GM12878 (cell line): ENCODE measurements at regions not wholly inside any gene's neighbourhood (a gene's known extent, or its start where the extent isn't known, plus 50 kb on each side); places are given as distances from the start of the nearest gene placed in this dataset.

Experiments
- EP300 ChIP-seq, 2 experiments: fragments of 150-350 bp in 1 of 2; IDR thresholded peaks; 2 replicates each; pipeline ENCODE4 v1.6.1; 2011 to 2012; ENCODE audit warnings: low read depth in 2 of 2, low read length in 2 of 2, borderline replicate concordance in 1 of 2, improper control_type of control experiment in 1 of 2, inconsistent platforms in 1 of 2; ENCODE audit not compliant: control insufficient read depth in 1 of 2
- ETV6 ChIP-seq, 2 experiments: fragments of 450-650 bp in 1 of 2; IDR thresholded peaks in 1 of 2; conservative IDR thresholded peaks in 1 of 2; 2 replicates each; pipeline ENCODE4 v1.6.1; 2014; ENCODE audit warnings: antibody characterized with exemption in 1 of 2, borderline replicate concordance in 1 of 2, low read depth in 1 of 2, mild to moderate bottlenecking in 1 of 2, moderate library complexity in 1 of 2
- EZH2 ChIP-seq: IDR thresholded peaks from 2 replicates; pipeline ENCODE4 v1.6.1; 2012; ENCODE audit warnings: low read depth, mild to moderate bottlenecking, control low read depth, inconsistent platforms, low read length, borderline replicate concordance; ENCODE audit not compliant: control insufficient read depth
- GABPA ChIP-seq: IDR thresholded peaks from 2 replicates; pipeline ENCODE4 v1.6.1; 2014; ENCODE audit warnings: antibody characterized with exemption, low read depth, mild to moderate bottlenecking, inconsistent platforms
- NFIC ChIP-seq: IDR thresholded peaks from 2 replicates; pipeline ENCODE4 v1.6.1; 2012; ENCODE audit warnings: low read depth, mild to moderate bottlenecking, inconsistent platforms, low read length, moderate library complexity
- RB1 ChIP-seq: fragments of 450-650 bp; formaldehyde crosslinking; IDR thresholded peaks from 2 replicates; pipeline ENCODE4 v1.6.1; 2017; ENCODE audit warnings: mild to moderate bottlenecking, borderline replicate concordance
- RCOR1 ChIP-seq: conservative IDR thresholded peaks from 2 replicates; pipeline ENCODE4 v1.6.1; 2012; ENCODE audit warnings: low read depth, low read length, improper control_type of control experiment
- SMC3 ChIP-seq: IDR thresholded peaks from 2 replicates; pipeline ENCODE4 v1.6.1; 2011; ENCODE audit warnings: low read length, improper control_type of control experiment, borderline replicate concordance
- TF ChIP-seq, protein P1 (sequence below), 3 experiments: IDR thresholded peaks in 2 of 3; conservative IDR thresholded peaks in 1 of 3; 2 replicates each; pipeline ENCODE4 v1.5.1; 2011; ENCODE audit warnings: low read depth in 3 of 3, low read length in 3 of 3, mild to moderate bottlenecking in 3 of 3, control low read depth in 2 of 3, moderate library complexity in 2 of 3, inconsistent platforms in 1 of 3, mixed read lengths in 1 of 3; ENCODE audit not compliant: control insufficient read depth in 2 of 3, insufficient read depth in 1 of 3; ENCODE audit errors: extremely low read depth in 1 of 3
- TF ChIP-seq, protein P2 (sequence below): fragments of 450-650 bp; IDR thresholded peaks from 2 replicates; pipeline ENCODE4 v1.6.1; 2017; ENCODE audit warnings: mild to moderate bottlenecking
- TF ChIP-seq, protein P3 (sequence below): IDR thresholded peaks from 2 replicates; pipeline ENCODE4 v1.6.1; 2012; ENCODE audit warnings: low read depth, low read length, improper control_type of control experiment
- TF ChIP-seq, protein P4 (sequence below): fragments of 450-650 bp; IDR thresholded peaks from 2 replicates; pipeline ENCODE4 v1.6.1; 2016; ENCODE audit warnings: mild to moderate bottlenecking
- TF ChIP-seq, protein P5 (sequence below): fragments of 450-650 bp; IDR thresholded peaks from 2 replicates; pipeline ENCODE4 v1.6.1; 2017; ENCODE audit warnings: mild to moderate bottlenecking, moderate library complexity

DNA sequence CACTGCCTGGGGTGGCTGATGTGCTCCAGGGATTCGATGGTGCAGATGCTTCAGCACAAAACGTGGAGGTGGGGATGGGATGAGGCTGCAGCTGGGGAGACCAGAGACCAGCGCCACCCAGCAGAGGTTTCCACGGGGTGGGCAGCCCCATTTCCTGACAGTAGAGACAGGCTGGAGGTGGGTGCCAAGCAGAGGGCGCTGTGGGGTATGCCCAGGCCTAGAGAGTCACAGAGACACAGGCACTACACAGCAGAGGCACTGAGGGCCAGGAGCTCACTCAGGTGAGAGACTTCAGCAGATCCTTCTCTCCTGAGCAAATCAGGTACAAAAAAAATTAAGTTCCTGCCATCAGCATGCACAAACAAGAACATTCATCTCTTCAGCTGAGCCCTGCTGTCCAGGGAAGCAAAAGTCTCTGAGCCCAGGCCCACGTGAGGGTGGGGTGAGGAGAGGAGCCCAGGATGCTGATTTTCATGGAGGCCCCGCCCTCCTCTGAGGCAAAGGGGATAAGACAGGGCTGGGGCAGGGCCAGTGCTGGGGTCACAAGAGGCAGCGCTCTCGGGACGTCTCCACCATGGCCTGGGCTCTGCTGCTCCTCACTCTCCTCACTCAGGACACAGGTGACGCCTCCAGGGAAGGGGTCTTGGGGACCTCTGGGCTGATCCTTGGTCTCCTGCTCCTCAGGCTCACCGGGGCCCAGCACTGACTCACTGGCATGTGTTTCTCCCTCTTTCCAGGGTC is 53.1 kb downstream of the GGTLC2 start:
- TF ChIP-seq RCOR1 (no peak), ETV6 (conservative IDR thresholded peaks at IDR 0.05 in 1 of 2, IDR thresholded peaks at IDR 0.05 in 1 of 2; ENCODE audit: borderline replicate concordance in 1 of 2, low read depth in 1 of 2) (no peak), EP300 (IDR thresholded peaks at IDR 0.05; ENCODE audit: borderline replicate concordance in 1 of 2, control insufficient read depth in 1 of 2, low read depth in 2 of 2, low read length in 2 of 2) (no peak), SMC3 (no peak), NFIC (no peak), RB1 (no peak), GABPA (no peak), EZH2 (no peak)
- TF ChIP-seq, protein P1, sequence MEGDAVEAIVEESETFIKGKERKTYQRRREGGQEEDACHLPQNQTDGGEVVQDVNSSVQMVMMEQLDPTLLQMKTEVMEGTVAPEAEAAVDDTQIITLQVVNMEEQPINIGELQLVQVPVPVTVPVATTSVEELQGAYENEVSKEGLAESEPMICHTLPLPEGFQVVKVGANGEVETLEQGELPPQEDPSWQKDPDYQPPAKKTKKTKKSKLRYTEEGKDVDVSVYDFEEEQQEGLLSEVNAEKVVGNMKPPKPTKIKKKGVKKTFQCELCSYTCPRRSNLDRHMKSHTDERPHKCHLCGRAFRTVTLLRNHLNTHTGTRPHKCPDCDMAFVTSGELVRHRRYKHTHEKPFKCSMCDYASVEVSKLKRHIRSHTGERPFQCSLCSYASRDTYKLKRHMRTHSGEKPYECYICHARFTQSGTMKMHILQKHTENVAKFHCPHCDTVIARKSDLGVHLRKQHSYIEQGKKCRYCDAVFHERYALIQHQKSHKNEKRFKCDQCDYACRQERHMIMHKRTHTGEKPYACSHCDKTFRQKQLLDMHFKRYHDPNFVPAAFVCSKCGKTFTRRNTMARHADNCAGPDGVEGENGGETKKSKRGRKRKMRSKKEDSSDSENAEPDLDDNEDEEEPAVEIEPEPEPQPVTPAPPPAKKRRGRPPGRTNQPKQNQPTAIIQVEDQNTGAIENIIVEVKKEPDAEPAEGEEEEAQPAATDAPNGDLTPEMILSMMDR (IDR thresholded peaks at IDR 0.05 in 2 of 3, conservative IDR thresholded peaks at IDR 0.05 in 1 of 3; ENCODE audit: control insufficient read depth in 2 of 3, extremely low read depth in 1 of 3, insufficient read depth in 1 of 3, low read depth in 3 of 3, low read length in 3 of 3): 0 out of 6 replicates have a peak, but pooled peaks of 1 of the 3 experiments have one; percentile 26
- TF ChIP-seq, protein P2, sequence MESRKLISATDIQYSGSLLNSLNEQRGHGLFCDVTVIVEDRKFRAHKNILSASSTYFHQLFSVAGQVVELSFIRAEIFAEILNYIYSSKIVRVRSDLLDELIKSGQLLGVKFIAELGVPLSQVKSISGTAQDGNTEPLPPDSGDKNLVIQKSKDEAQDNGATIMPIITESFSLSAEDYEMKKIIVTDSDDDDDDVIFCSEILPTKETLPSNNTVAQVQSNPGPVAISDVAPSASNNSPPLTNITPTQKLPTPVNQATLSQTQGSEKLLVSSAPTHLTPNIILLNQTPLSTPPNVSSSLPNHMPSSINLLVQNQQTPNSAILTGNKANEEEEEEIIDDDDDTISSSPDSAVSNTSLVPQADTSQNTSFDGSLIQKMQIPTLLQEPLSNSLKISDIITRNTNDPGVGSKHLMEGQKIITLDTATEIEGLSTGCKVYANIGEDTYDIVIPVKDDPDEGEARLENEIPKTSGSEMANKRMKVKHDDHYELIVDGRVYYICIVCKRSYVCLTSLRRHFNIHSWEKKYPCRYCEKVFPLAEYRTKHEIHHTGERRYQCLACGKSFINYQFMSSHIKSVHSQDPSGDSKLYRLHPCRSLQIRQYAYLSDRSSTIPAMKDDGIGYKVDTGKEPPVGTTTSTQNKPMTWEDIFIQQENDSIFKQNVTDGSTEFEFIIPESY: no peak
- TF ChIP-seq, protein P3, sequence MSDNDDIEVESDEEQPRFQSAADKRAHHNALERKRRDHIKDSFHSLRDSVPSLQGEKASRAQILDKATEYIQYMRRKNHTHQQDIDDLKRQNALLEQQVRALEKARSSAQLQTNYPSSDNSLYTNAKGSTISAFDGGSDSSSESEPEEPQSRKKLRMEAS: no peak
- TF ChIP-seq, protein P4, sequence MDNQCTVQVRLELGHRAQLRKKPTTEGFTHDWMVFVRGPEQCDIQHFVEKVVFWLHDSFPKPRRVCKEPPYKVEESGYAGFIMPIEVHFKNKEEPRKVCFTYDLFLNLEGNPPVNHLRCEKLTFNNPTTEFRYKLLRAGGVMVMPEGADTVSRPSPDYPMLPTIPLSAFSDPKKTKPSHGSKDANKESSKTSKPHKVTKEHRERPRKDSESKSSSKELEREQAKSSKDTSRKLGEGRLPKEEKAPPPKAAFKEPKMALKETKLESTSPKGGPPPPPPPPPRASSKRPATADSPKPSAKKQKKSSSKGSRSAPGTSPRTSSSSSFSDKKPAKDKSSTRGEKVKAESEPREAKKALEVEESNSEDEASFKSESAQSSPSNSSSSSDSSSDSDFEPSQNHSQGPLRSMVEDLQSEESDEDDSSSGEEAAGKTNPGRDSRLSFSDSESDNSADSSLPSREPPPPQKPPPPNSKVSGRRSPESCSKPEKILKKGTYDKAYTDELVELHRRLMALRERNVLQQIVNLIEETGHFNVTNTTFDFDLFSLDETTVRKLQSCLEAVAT: no peak
- TF ChIP-seq, protein P5, sequence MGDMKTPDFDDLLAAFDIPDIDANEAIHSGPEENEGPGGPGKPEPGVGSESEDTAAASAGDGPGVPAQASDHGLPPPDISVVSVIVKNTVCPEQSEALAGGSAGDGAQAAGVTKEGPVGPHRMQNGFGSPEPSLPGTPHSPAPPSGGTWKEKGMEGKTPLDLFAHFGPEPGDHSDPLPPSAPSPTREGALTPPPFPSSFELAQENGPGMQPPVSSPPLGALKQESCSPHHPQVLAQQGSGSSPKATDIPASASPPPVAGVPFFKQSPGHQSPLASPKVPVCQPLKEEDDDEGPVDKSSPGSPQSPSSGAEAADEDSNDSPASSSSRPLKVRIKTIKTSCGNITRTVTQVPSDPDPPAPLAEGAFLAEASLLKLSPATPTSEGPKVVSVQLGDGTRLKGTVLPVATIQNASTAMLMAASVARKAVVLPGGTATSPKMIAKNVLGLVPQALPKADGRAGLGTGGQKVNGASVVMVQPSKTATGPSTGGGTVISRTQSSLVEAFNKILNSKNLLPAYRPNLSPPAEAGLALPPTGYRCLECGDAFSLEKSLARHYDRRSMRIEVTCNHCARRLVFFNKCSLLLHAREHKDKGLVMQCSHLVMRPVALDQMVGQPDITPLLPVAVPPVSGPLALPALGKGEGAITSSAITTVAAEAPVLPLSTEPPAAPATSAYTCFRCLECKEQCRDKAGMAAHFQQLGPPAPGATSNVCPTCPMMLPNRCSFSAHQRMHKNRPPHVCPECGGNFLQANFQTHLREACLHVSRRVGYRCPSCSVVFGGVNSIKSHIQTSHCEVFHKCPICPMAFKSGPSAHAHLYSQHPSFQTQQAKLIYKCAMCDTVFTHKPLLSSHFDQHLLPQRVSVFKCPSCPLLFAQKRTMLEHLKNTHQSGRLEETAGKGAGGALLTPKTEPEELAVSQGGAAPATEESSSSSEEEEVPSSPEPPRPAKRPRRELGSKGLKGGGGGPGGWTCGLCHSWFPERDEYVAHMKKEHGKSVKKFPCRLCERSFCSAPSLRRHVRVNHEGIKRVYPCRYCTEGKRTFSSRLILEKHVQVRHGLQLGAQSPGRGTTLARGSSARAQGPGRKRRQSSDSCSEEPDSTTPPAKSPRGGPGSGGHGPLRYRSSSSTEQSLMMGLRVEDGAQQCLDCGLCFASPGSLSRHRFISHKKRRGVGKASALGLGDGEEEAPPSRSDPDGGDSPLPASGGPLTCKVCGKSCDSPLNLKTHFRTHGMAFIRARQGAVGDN: no peak
